Endothelial cell of umbilical vein (primary cell): ENCODE measurements at regions not wholly inside any gene's neighbourhood (a gene's known extent, or its start where the extent isn't known, plus 50 kb on each side); places are given as distances from the start of the nearest gene placed in this dataset.

ENCODE experiments used
- BruUV-seq: library from RNA; stranded (reverse); fragments of 400-500 nt; replicated peaks from 2 replicates; lab custom pipeline; 2021; lab: Mats Ljungman, UMichigan
- CTCF ChIA-PET: fragments of 300-600, 350-600 bp; sonication (Branson Sonifier 250); formaldehyde crosslinking; loops from one replicate; lab custom pipeline; 2021; ENCODE audit warnings: antibody characterized with exemption, inconsistent platforms; lab: Charles Lee
- POLR2A ChIA-PET: fragments of 300-600, 350-600 bp; sonication (Branson Sonifier 250); formaldehyde crosslinking; loops from one replicate; lab custom pipeline; 2021; ENCODE audit warnings: antibody characterized with exemption, inconsistent platforms; lab: Charles Lee
- DNase-seq: peaks from one replicate; pipeline ENCODE4 v3.0.0-alpha.2; 2011; ENCODE audit warnings: low read depth, low spot score
- FAIRE-seq: peaks from 2 replicates; lab custom pipeline; 2011; peaks lifted over from hg19 to GRCh38; lab: Jason Lieb, UNC
- H2AFZ ChIP-seq: 2 replicates; pipeline ENCODE4 v1.6.0; 2012; ENCODE audit warnings: low read depth, low read length, control low read depth, inconsistent platforms
- H3K27ac ChIP-seq: 2 replicates; pipeline ENCODE4 v1.5.1; 2011; ENCODE audit warnings: low read depth, mild to moderate bottlenecking, control low read depth, low read length, moderate library complexity; ENCODE audit not compliant: insufficient read depth
- H3K27me3 ChIP-seq, 2 experiments: 2 replicates each; pipeline versions ENCODE4 v1.6.0 to v1.6.1; 2011; ENCODE audit warnings: low read length in 2 of 2, mixed read lengths in 1 of 2; ENCODE audit not compliant: control insufficient read depth in 2 of 2, insufficient read depth in 2 of 2
- H3K36me3 ChIP-seq, 2 experiments: 2 replicates in 1 of 2; 3 replicates in 1 of 2; pipeline ENCODE4 v1.5.1; 2011; ENCODE audit warnings: low read length in 2 of 2, mild to moderate bottlenecking in 1 of 2, moderate library complexity in 1 of 2; ENCODE audit not compliant: control insufficient read depth in 2 of 2, insufficient read depth in 2 of 2; ENCODE audit errors: extremely low read depth in 1 of 2
- H3K4me1 ChIP-seq: 3 replicates; pipeline ENCODE4 v1.5.1; 2011; ENCODE audit warnings: mild to moderate bottlenecking, low read length; ENCODE audit not compliant: control insufficient read depth, insufficient read depth; ENCODE audit errors: extremely low read depth
- H3K4me2 ChIP-seq: 2 replicates; pipeline ENCODE4 v1.6.1; 2011; ENCODE audit warnings: low read length, control low read depth, mixed read lengths; ENCODE audit not compliant: insufficient read depth
- H3K4me3 ChIP-seq, 3 experiments: fragments of 200-600 bp in 1 of 3; sonication (generic), shearing (Covaris generic) in 1 of 3; replicated peaks in 1 of 3; 2 replicates each; pipeline ENCODE4 v1.5.1; 2011 to 2016; ENCODE audit warnings: control low read depth in 3 of 3, low read length in 3 of 3, mild to moderate bottlenecking in 2 of 3, inconsistent platforms in 1 of 3, low read depth in 1 of 3, moderate library complexity in 1 of 3; ENCODE audit not compliant: insufficient read depth in 1 of 3
- H3K79me2 ChIP-seq: 2 replicates; pipeline ENCODE4 v1.6.0; 2012; ENCODE audit warnings: low read length, inconsistent platforms; ENCODE audit not compliant: control insufficient read depth, insufficient read depth
- H3K9ac ChIP-seq: replicated peaks from 2 replicates; pipeline ENCODE3; 2011; ENCODE audit warnings: low read length, control low read depth; ENCODE audit not compliant: insufficient read depth; ENCODE audit errors: extremely low read depth
- H3K9me1 ChIP-seq: replicated peaks from 3 replicates; pipeline ENCODE4 v1.6.0; 2011; ENCODE audit warnings: mild to moderate bottlenecking, low read length; ENCODE audit not compliant: control insufficient read depth, insufficient read depth; ENCODE audit errors: extremely low read depth
- H3K9me3 ChIP-seq: replicated peaks from 2 replicates; pipeline ENCODE4 v1.5.1; 2012; ENCODE audit warnings: low read length, inconsistent platforms; ENCODE audit not compliant: control insufficient read depth, insufficient read depth
- H4K20me1 ChIP-seq: replicated peaks from 2 replicates; pipeline ENCODE3; 2011; ENCODE audit warnings: mild to moderate bottlenecking, low read length; ENCODE audit not compliant: control insufficient read depth, insufficient read depth; ENCODE audit errors: extremely low read depth
- EZH2 ChIP-seq: IDR thresholded peaks from 2 replicates; pipeline ENCODE4 v1.6.1; 2012; ENCODE audit warnings: borderline replicate concordance, low read depth, mild to moderate bottlenecking, moderate library complexity, low read length, inconsistent platforms; ENCODE audit not compliant: severe bottlenecking
- FOS ChIP-seq: IDR thresholded peaks from 2 replicates; pipeline ENCODE4 v1.6.1; 2011; ENCODE audit warnings: mild to moderate bottlenecking, low read length, moderate library complexity, borderline replicate concordance; ENCODE audit not compliant: insufficient read depth
- GATA2 ChIP-seq: IDR thresholded peaks from 2 replicates; pipeline ENCODE4 v1.7.0; 2011; ENCODE audit warnings: low read depth, mild to moderate bottlenecking, moderate library complexity, mixed read lengths, low read length; ENCODE audit not compliant: insufficient read length, insufficient read depth
- JUN ChIP-seq: IDR thresholded peaks from 2 replicates; pipeline ENCODE4 v1.6.1; 2011; ENCODE audit warnings: borderline replicate concordance, low read depth; ENCODE audit not compliant: insufficient read length, insufficient read depth
- MYC ChIP-seq: IDR thresholded peaks from one replicate; pipeline ENCODE4 v1.6.1; 2011; ENCODE audit warnings: mild to moderate bottlenecking, low read depth, low read length
- POLR2A ChIP-seq: IDR thresholded peaks from 2 replicates; pipeline ENCODE4 v1.6.1; 2012; ENCODE audit warnings: low read depth, mild to moderate bottlenecking, control low read depth, low read length
- POLR2AphosphoS5 ChIP-seq: IDR thresholded peaks from 2 replicates; pipeline ENCODE4 v1.6.1; 2012; ENCODE audit warnings: low read depth, mild to moderate bottlenecking, control low read depth, low read length, moderate library complexity; ENCODE audit not compliant: insufficient read depth
- dilution Hi-C: fragments of 300-500 bp; cut with MboI; formaldehyde crosslinking; loops from one replicate; pipeline ENCODE4 v1.15.0; 2019; ENCODE audit warnings: low sequenced_read_pairs; ENCODE audit not compliant: extremely low pct_ligation_motif_present
- intact Hi-C: fragments of 100-400 bp; cut with micrococcal nuclease; formaldehyde crosslinking; loops from one replicate; pipeline ENCODE4 v1.10.0; 2022
- TF ChIP-seq, protein P1 (sequence below): IDR thresholded peaks from 2 replicates; pipeline ENCODE4 v1.6.1; 2011; ENCODE audit not compliant: insufficient read depth, insufficient read length
- TF ChIP-seq, protein P2 (sequence below), 2 donors: IDR thresholded peaks; 1 replicate in 1 of 2; 2 replicates in 1 of 2; pipeline ENCODE4 v1.5.1; 2011; ENCODE audit warnings: low read length in 2 of 2, mild to moderate bottlenecking in 2 of 2, moderate library complexity in 2 of 2, control low read depth in 1 of 2, inconsistent platforms in 1 of 2, low read depth in 1 of 2; ENCODE audit not compliant: insufficient read depth in 1 of 2; ENCODE audit errors: extremely low read depth in 1 of 2

DNA sequence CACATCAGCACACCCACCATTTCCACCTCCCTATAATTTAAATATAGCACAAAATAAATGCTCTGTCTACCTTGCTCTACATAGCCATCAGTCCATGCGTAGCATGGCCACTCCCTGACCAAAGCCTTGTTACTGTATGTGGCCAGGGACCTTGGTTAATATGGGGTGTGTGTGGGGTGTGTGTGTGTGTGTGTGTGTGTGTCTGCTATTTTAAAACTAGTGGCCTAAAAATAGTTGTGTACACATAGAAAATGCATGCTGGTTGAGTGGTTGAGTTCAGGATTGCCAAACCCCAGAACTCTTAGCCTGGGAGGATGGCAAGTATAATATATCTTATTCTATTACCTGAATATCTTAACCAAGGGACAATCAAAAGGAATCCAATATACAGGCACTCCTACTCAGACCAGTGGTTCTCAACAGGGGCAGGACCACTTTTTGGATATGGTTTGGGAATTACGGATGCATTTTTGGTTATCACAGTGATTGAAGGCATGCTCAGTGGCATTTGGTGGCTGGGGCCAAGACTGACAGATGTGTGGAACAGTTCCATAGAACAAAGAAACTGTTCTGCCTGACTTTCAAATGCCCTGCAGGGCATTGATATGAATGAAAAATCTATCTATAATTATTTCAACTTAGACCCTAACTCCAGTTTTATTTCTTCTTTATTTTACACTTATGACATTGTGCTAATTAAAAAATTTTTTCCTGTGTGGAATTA is 72.3 kb upstream of the PSME4 start:
- TF ChIP-seq POLR2A (no peak), JUN (no peak), EZH2 (no peak), FOS (no peak), MYC (no peak), GATA2 (no peak), POLR2AphosphoS5 (no peak)
- TF ChIP-seq, protein P1, sequence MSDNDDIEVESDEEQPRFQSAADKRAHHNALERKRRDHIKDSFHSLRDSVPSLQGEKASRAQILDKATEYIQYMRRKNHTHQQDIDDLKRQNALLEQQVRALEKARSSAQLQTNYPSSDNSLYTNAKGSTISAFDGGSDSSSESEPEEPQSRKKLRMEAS, result no peak
- TF ChIP-seq, protein P2, sequence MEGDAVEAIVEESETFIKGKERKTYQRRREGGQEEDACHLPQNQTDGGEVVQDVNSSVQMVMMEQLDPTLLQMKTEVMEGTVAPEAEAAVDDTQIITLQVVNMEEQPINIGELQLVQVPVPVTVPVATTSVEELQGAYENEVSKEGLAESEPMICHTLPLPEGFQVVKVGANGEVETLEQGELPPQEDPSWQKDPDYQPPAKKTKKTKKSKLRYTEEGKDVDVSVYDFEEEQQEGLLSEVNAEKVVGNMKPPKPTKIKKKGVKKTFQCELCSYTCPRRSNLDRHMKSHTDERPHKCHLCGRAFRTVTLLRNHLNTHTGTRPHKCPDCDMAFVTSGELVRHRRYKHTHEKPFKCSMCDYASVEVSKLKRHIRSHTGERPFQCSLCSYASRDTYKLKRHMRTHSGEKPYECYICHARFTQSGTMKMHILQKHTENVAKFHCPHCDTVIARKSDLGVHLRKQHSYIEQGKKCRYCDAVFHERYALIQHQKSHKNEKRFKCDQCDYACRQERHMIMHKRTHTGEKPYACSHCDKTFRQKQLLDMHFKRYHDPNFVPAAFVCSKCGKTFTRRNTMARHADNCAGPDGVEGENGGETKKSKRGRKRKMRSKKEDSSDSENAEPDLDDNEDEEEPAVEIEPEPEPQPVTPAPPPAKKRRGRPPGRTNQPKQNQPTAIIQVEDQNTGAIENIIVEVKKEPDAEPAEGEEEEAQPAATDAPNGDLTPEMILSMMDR (IDR thresholded peaks at IDR 0.05; ENCODE audit: extremely low read depth in 1 of 2, insufficient read depth in 1 of 2, low read depth in 1 of 2, low read length in 2 of 2), result no peak
- Histone ChIP-seq H3K4me2 (no peak overlapping the region), H2AFZ (no peak overlapping the region), H3K79me2 (no peaks in the 10 kb centered on the region), H3K36me3 (no peaks in the 10 kb centered on the region), H3K4me1 (peaks cover 4% of the 10 kb centered on the region), H3K9me3 (no peaks in the 10 kb centered on the region), H3K9ac (no peak overlapping the region), H3K4me3 (no peak overlapping the region), H3K27me3 (no peaks in the 10 kb centered on the region), H3K9me1 (no peaks in the 10 kb centered on the region), H4K20me1 (no peaks in the 10 kb centered on the region), H3K27ac (no peak overlapping the region)
- no TSS peak for BruUV-seq
- POLR2A ChIA-PET, result no interaction called here
- intact Hi-C loops, result no loop called here
- CTCF ChIA-PET, result interaction anchor here (1.1 kb wide), 1 partner anchor 10 kb away, joined by 5 read pairs; no protein-coding TSS in a partner anchor
- no peak for FAIRE-seq
- dilution Hi-C loops, result no loop called here
- no peak for DNase-seq
